ENCODE measurements at regions not wholly inside any gene's neighbourhood (a gene's known extent, or its start where the extent isn't known, plus 50 kb on each side); places are given as distances from the start of the nearest gene placed in this dataset.

- no peaks in the 10 kb centered on the region for H3K36me3 Mint-ChIP-seq
- no peaks in the 10 kb centered on the region for H3K4me1 ChIP-seq (ENCODE audit: insufficient read depth, low read length)
- no peak overlapping the region for H3K27ac ChIP-seq (ENCODE audit: low read depth, low read length)
- H3K4me1 Mint-ChIP-seq = no peaks in the 10 kb centered on the region
- peaks cover 0 to 2% of the 10 kb centered on the region in 2 donors for H3K27me3 Mint-ChIP-seq
- no peak overlapping the region for H3K4me3 Mint-ChIP-seq
- no peak for DNase-seq
- no peak overlapping the region for H3K27ac Mint-ChIP-seq
- no peaks in the 10 kb centered on the region for H3K36me3 ChIP-seq (ENCODE audit: insufficient read depth, low read length)
- H3K9me3 ChIP-seq (ENCODE audit: control insufficient read depth in 1 of 2, low read length in 2 of 2) = no peaks in the 10 kb centered on the region
- CTCF ChIA-PET (ENCODE audit: partially characterized antibody) = no interaction called here
- H3K4me3 ChIP-seq (ENCODE audit: low read length in 2 of 2) = no peak overlapping the region
- H3K9me3 Mint-ChIP-seq = peaks cover 0 to 4% (median under 1%) of the 10 kb centered on the region in 8 donors
- no peaks in the 10 kb centered on the region for H3K27me3 ChIP-seq (ENCODE audit: insufficient read depth, low read length)
- POLR2A ChIA-PET (ENCODE audit: partially characterized antibody) = no interaction called here
- intact Hi-C loops (cut with micrococcal nuclease) = no loop called here
These were observed 82.6 kb upstream of the SLC8A1 start for GRCh38 chr2:40534528-40534927.

GRCh38 chr2:40535972-40536371 lies 84.1 kb upstream of the SLC8A1 start:
- Histone ChIP-seq H3K9me3 (ENCODE audit: control insufficient read depth in 1 of 2, low read length in 2 of 2) (no peaks in the 10 kb centered on the region), H3K27me3 (ENCODE audit: insufficient read depth, low read length) (no peaks in the 10 kb centered on the region), H3K36me3 (ENCODE audit: insufficient read depth, low read length) (no peaks in the 10 kb centered on the region), H3K4me1 (ENCODE audit: insufficient read depth, low read length) (no peaks in the 10 kb centered on the region), H3K4me3 (ENCODE audit: low read length in 2 of 2) (no peak overlapping the region), H3K27ac (ENCODE audit: low read depth, low read length) (no peak overlapping the region)
- Mint-ChIP-seq H3K36me3 (no peaks in the 10 kb centered on the region), H3K9me3 (peaks cover 0 to 2% (median 0%) of the 10 kb centered on the region in 8 donors), H3K27ac (no peak overlapping the region), H3K4me3 (no peak overlapping the region), H3K4me1 (no peaks in the 10 kb centered on the region), H3K27me3 (no peaks in the 10 kb centered on the region)
- ChIA-PET POLR2A (ENCODE audit: partially characterized antibody) (no interaction called here), CTCF (ENCODE audit: partially characterized antibody) (no interaction called here)
- intact Hi-C loops (cut with micrococcal nuclease) = no loop called here
- no peak for DNase-seq

- Histone ChIP-seq H3K36me3 (ENCODE audit: insufficient read depth, low read length) (no peaks in the 10 kb centered on the region), H3K4me3 (ENCODE audit: low read length in 2 of 2) (no peak overlapping the region), H3K27me3 (ENCODE audit: insufficient read depth, low read length) (no peaks in the 10 kb centered on the region), H3K9me3 (ENCODE audit: control insufficient read depth in 1 of 2, low read length in 2 of 2) (no peaks in the 10 kb centered on the region), H3K27ac (ENCODE audit: low read depth, low read length) (no peak overlapping the region), H3K4me1 (ENCODE audit: insufficient read depth, low read length) (no peaks in the 10 kb centered on the region)
- no peaks in the 10 kb centered on the region for H3K27me3 Mint-ChIP-seq
- no peak overlapping the region for H3K4me3 Mint-ChIP-seq
- H3K36me3 Mint-ChIP-seq = no peaks in the 10 kb centered on the region
- H3K9me3 Mint-ChIP-seq = peaks cover 0 to 4% (median 0%) of the 10 kb centered on the region in 8 donors
- H3K4me1 Mint-ChIP-seq = no peaks in the 10 kb centered on the region
- DNase-seq = no peak
- ChIA-PET POLR2A (ENCODE audit: partially characterized antibody) (no interaction called here), CTCF (ENCODE audit: partially characterized antibody) (no interaction called here)
- intact Hi-C loops (cut with micrococcal nuclease) = no loop called here
- H3K27ac Mint-ChIP-seq = no peak overlapping the region
These were observed 88.1 kb upstream of the SLC8A1 start for GRCh38 chr2:40540026-40540425.

GRCh38 chr2:40543381-40543780 lies 91.5 kb upstream of the SLC8A1 start:
- Mint-ChIP-seq H3K4me1 (no peaks in the 10 kb centered on the region), H3K4me3 (no peak overlapping the region), H3K36me3 (no peaks in the 10 kb centered on the region), H3K9me3 (peaks cover 0 to 5% (median 2%) of the 10 kb centered on the region in 8 donors), H3K27me3 (no peaks in the 10 kb centered on the region), H3K27ac (no peak overlapping the region)
- ChIA-PET CTCF (ENCODE audit: partially characterized antibody) (no interaction called here), POLR2A (ENCODE audit: partially characterized antibody) (no interaction called here)
- Histone ChIP-seq H3K36me3 (ENCODE audit: insufficient read depth, low read length) (no peaks in the 10 kb centered on the region), H3K9me3 (ENCODE audit: control insufficient read depth in 1 of 2, low read length in 2 of 2) (no peaks in the 10 kb centered on the region), H3K4me3 (ENCODE audit: low read length in 2 of 2) (no peak overlapping the region), H3K27me3 (ENCODE audit: insufficient read depth, low read length) (no peaks in the 10 kb centered on the region), H3K27ac (ENCODE audit: low read depth, low read length) (no peak overlapping the region), H3K4me1 (ENCODE audit: insufficient read depth, low read length) (no peaks in the 10 kb centered on the region)
- intact Hi-C loops (cut with micrococcal nuclease) = no loop called here
- DNase-seq = no peak

- no peak overlapping the region for H3K4me3 Mint-ChIP-seq
- no peak for DNase-seq
- H3K4me3 ChIP-seq (ENCODE audit: low read length in 2 of 2) = no peak overlapping the region
- H3K9me3 Mint-ChIP-seq = peaks cover 0 to 5% (median 2%) of the 10 kb centered on the region in 8 donors
- intact Hi-C loops (cut with micrococcal nuclease) = no loop called here
- no peaks in the 10 kb centered on the region for H3K4me1 Mint-ChIP-seq
- POLR2A ChIA-PET (ENCODE audit: partially characterized antibody) = no interaction called here
- no peak overlapping the region for H3K27ac Mint-ChIP-seq
- no peaks in the 10 kb centered on the region for H3K9me3 ChIP-seq (ENCODE audit: control insufficient read depth in 1 of 2, low read length in 2 of 2)
- H3K36me3 ChIP-seq (ENCODE audit: insufficient read depth, low read length) = no peaks in the 10 kb centered on the region
- no peaks in the 10 kb centered on the region for H3K27me3 ChIP-seq (ENCODE audit: insufficient read depth, low read length)
- no peak overlapping the region for H3K27ac ChIP-seq (ENCODE audit: low read depth, low read length)
- H3K27me3 Mint-ChIP-seq = no peaks in the 10 kb centered on the region
- H3K36me3 Mint-ChIP-seq = no peaks in the 10 kb centered on the region
- no peaks in the 10 kb centered on the region for H3K4me1 ChIP-seq (ENCODE audit: insufficient read depth, low read length)
- CTCF ChIA-PET (ENCODE audit: partially characterized antibody) = no interaction called here
These were observed 92.2 kb upstream of the SLC8A1 start for GRCh38 chr2:40544072-40544471.

- no peak for DNase-seq
- Mint-ChIP-seq H3K4me3 (no peak overlapping the region), H3K9me3 (peaks cover 0 to 5% (median 2%) of the 10 kb centered on the region in 8 donors), H3K27ac (no peak overlapping the region), H3K27me3 (no peaks in the 10 kb centered on the region), H3K36me3 (no peaks in the 10 kb centered on the region), H3K4me1 (no peaks in the 10 kb centered on the region)
- intact Hi-C loops (cut with micrococcal nuclease) = no loop called here
- no peaks in the 10 kb centered on the region for H3K9me3 ChIP-seq (ENCODE audit: control insufficient read depth in 1 of 2, low read length in 2 of 2)
- no peak overlapping the region for H3K27ac ChIP-seq (ENCODE audit: low read depth, low read length)
- ChIA-PET CTCF (ENCODE audit: partially characterized antibody) (no interaction called here), POLR2A (ENCODE audit: partially characterized antibody) (no interaction called here)
- no peaks in the 10 kb centered on the region for H3K4me1 ChIP-seq (ENCODE audit: insufficient read depth, low read length)
- H3K27me3 ChIP-seq (ENCODE audit: insufficient read depth, low read length) = no peaks in the 10 kb centered on the region
- no peak overlapping the region for H3K4me3 ChIP-seq (ENCODE audit: low read length in 2 of 2)
- no peaks in the 10 kb centered on the region for H3K36me3 ChIP-seq (ENCODE audit: insufficient read depth, low read length)
These were observed 93.8 kb upstream of the SLC8A1 start for GRCh38 chr2:40545645-40546044.

GRCh38 chr2:40546439-40547191 lies 94.7 kb upstream of the SLC8A1 start:
- H3K36me3 Mint-ChIP-seq = no peaks in the 10 kb centered on the region
- Histone ChIP-seq H3K4me3 (ENCODE audit: low read length in 2 of 2) (no peak overlapping the region), H3K27me3 (ENCODE audit: insufficient read depth, low read length) (no peaks in the 10 kb centered on the region), H3K4me1 (ENCODE audit: insufficient read depth, low read length) (no peaks in the 10 kb centered on the region), H3K9me3 (ENCODE audit: control insufficient read depth in 1 of 2, low read length in 2 of 2) (no peaks in the 10 kb centered on the region), H3K27ac (ENCODE audit: low read depth, low read length) (no peak overlapping the region), H3K36me3 (ENCODE audit: insufficient read depth, low read length) (no peaks in the 10 kb centered on the region)
- no peak overlapping the region for H3K27ac Mint-ChIP-seq
- H3K4me3 Mint-ChIP-seq = no peak overlapping the region
- CTCF ChIA-PET (ENCODE audit: partially characterized antibody) = no interaction called here
- peaks cover 0 to 5% (median 2%) of the 10 kb centered on the region in 8 donors for H3K9me3 Mint-ChIP-seq
- no peak for DNase-seq
- POLR2A ChIA-PET (ENCODE audit: partially characterized antibody) = no interaction called here
- intact Hi-C loops (cut with micrococcal nuclease) = no loop called here
- H3K27me3 Mint-ChIP-seq = no peaks in the 10 kb centered on the region
- H3K4me1 Mint-ChIP-seq = no peaks in the 10 kb centered on the region

- Mint-ChIP-seq H3K27me3 (no peaks in the 10 kb centered on the region), H3K4me3 (no peak overlapping the region), H3K4me1 (no peaks in the 10 kb centered on the region), H3K36me3 (no peaks in the 10 kb centered on the region), H3K27ac (no peak overlapping the region), H3K9me3 (peaks cover 0 to 5% (median 1%) of the 10 kb centered on the region in 8 donors)
- H3K27me3 ChIP-seq (ENCODE audit: insufficient read depth, low read length) = no peaks in the 10 kb centered on the region
- H3K4me3 ChIP-seq (ENCODE audit: low read length in 2 of 2) = no peak overlapping the region
- H3K4me1 ChIP-seq (ENCODE audit: insufficient read depth, low read length) = no peaks in the 10 kb centered on the region
- no peaks in the 10 kb centered on the region for H3K36me3 ChIP-seq (ENCODE audit: insufficient read depth, low read length)
- no peak for DNase-seq
- ChIA-PET POLR2A (ENCODE audit: partially characterized antibody) (no interaction called here), CTCF (ENCODE audit: partially characterized antibody) (no interaction called here)
- no peak overlapping the region for H3K27ac ChIP-seq (ENCODE audit: low read depth, low read length)
- intact Hi-C loops (cut with micrococcal nuclease) = no loop called here
- no peaks in the 10 kb centered on the region for H3K9me3 ChIP-seq (ENCODE audit: control insufficient read depth in 1 of 2, low read length in 2 of 2)
These were observed 96.6 kb upstream of the SLC8A1 start for GRCh38 chr2:40548521-40548920.

Data from CD4-positive, alpha-beta memory T cell (primary cell).